GM04504 (cell line): ENCODE measurements at regions not wholly inside any gene's neighbourhood (a gene's known extent, or its start where the extent isn't known, plus 50 kb on each side); places are given as distances from the start of the nearest gene placed in this dataset.

Experiments used
- DNase-seq: peaks from one replicate; pipeline ENCODE4 v3.0.0-alpha.2; 2012; ENCODE audit warnings: low read depth

DNA sequence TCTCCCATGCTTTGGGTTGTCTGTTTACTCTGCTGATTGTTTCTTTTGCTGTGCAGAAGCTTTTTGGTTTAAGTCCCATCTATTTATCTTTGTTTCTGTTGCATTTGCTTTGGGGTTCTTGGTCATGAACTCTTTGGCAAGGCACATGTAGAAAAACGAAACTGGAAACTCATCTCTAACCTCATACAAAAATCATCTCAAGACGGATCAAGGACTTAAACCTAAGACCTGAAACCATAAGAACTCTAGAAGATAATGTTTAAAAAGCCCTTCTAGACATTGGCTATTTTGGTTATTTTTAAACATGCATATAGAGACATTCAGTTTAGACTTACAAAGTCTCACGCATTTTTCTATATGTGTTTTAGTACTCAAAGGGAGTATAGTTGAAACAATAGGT, 1164.3 kb upstream of the GYPC start:
- no peak for DNase-seq

DNA sequence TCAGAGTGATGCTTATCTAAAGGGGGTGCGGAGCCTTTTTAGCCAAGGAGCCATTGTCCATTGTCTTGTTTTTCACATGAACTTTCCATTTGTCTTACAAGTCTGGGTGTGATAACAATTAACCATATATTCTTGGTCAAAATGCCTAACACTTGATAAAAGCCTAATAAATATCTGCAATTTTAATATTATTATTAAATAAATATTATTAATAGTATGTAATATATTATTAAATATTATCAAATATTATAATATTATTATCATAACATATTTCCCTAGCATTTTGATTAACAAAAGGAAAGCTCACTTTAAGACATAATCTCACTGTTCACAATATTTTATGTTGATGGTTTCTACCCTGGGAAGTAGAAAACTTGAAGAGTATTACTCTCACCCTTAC, 1143.6 kb upstream of the GYPC start:
- no peak for DNase-seq

GRCh38 chr2:125516496-125517109, 1139.4 kb upstream of the GYPC start:
- no peak for DNase-seq

- DNase-seq: no peak
Observed at GRCh38 chr2:125526093-125526492, 1129.9 kb upstream of the GYPC start.

DNA sequence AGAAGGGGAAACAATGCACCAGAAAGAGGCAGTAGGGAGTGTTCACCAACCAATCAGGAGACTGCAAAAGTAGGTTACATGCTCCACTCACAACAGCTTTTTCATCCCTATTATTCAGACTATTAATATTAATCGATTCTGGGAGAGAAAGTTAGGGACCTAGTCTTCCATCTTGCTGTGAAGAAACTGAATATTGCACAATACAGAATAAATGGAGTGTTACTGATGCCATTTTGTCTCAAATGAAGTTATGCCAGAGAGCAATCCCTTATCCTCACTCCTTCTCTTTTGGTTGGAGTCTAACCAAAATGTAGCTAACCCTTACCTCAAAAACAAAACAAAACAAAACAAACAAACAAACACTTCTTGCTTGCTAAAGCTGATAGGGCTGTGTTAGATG, 1120.9 kb upstream of the GYPC start:
- no peak for DNase-seq

GRCh38 chr2:125543968-125544514, 1111.9 kb upstream of the GYPC start:
- DNase-seq: no peak

- no peak for DNase-seq
Observed at GRCh38 chr2:125553768-125554167, 1102.2 kb upstream of the GYPC start.

DNA sequence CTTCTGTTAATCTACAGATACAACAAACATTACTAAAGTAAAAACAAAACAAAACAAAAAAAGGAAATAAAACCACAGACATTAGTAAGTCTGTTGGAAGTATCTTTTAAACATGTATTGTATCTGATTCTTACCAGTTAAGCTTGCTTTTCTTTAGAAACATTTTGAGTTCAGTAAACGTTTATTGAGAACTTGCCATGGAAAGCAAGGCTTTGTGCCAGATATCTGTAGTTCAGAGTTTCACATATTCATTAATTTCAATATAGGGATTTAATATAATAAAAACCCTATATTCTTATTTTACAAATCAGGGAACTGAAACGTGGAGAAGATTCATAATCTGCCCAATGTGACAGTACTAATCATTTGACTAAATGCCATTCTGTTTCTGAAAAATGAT, 1101.0 kb upstream of the GYPC start:
- no peak for DNase-seq

- no peak for DNase-seq
Observed at GRCh38 chr2:125559186-125559585, 1096.8 kb upstream of the GYPC start.

- no peak for DNase-seq
Observed at GRCh38 chr2:125560855-125561254, 1095.1 kb upstream of the GYPC start.

DNA sequence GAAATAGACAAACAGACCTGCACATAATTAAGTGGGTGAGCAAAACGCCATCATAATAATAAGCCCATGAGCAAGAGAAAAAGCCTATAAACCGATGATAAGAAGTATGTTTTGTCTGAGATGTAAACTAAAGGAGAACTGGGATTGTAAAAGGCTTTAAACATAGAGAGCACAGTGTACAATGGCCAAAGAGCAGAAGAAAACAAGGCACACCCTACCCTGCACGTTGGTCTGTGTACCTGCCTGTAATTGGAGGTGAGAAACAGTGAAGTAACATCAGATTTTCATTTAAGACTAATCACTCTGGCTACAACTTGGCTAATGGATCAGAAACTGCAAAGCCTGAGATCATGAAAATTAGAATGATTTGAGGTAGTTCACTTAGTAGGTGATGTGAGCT, 1094.7 kb upstream of the GYPC start:
- no peak for DNase-seq

DNA sequence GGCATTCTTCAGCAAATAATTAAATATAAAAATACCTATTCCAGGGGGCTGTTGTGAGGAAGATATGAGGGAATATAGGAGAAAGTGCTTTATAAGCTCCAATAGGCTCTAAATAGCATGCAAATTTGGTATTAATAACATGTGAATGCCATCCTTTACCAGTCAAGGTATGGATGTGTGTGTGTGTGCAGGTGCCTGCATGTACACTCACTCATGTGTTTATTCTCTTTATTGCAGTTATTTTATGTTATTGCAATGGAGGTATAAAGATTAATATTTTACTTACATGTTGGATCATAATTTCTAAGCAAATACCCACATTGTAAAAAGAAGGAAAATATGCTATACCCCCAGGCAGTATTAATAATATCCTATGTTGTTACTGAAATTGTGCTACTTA, 1093.0 kb upstream of the GYPC start:
- no peak for DNase-seq

DNA sequence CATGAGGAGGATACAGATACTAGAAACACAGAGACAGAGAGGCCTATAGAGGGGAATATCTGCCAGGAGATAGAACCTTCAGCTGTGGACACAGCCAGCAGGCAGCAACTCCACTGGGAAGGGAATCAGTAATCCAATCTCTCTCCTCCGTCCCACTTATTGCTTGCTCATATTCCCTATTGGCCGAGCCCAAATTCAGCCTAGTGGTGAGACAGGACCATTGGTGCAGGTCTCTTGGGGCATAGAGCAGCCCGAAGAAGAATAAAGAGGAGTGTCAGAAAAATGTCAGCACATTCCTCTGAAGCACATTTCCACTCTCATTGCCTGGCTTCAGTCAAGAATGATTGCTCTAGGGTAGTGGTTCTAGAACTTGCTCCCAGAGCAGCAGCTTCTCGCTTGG, 1091.5 kb upstream of the GYPC start:
- DNase-seq: no peak

DNA sequence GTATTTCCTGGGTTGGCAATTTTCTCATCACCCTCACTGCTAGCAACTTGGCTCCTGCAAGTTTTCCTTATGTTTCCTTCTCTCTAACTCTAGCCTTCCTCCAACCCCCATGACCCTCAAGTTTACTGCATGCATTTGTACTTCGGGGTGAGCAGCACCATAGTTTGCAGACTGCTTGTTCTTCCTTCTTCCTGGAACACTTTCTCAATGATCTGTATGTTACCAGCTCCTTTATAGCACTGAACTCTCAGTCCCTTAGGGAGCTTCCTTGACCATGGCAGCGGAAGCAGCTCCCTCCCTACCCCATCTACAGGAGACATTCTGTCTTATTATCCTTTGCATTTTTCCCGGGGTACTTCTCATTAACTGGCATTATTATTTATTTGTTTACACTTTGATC, 1089.5 kb upstream of the GYPC start:
- no peak for DNase-seq

- no peak for DNase-seq
Observed at GRCh38 chr2:125567100-125567499, 1088.9 kb upstream of the GYPC start.

DNA sequence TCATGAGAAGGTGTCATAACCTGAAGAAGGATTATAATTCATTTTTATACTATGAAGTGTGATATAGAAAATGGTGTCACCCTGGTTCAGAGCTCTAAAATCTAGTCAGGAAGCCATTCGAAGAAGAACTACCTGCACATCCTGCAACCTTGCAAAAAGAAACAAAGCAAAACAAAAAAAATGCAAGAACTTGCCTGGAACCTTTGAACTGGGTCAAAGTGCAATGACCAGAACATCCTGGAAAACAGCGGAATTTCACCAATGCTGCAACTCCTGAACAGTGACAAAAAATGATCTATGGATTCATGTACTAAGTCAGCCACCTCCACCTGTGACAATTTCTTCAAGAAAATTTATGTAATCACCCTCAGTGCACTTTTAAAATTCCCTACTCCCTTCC, 1083.3 kb upstream of the GYPC start:
- no peak for DNase-seq

DNA sequence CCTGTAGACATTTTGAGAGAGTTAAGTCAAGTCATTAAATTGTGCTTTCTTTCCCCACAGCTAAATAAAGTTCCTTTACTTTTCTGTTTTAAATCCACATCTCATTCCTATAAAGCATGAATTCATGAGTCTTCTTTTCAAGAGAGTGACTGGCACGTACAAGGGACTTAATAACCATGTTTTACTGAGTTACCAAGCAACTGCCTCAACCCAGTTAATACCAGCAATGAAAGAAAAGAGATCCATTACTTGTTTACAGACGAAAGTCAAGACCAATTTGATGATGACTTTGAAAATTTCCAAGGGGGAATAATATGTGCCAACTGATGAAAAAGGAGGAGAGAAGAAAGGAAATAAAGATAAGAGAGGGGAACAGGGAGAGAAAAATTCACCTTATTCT, 1082.5 kb upstream of the GYPC start:
- DNase-seq: no peak

DNA sequence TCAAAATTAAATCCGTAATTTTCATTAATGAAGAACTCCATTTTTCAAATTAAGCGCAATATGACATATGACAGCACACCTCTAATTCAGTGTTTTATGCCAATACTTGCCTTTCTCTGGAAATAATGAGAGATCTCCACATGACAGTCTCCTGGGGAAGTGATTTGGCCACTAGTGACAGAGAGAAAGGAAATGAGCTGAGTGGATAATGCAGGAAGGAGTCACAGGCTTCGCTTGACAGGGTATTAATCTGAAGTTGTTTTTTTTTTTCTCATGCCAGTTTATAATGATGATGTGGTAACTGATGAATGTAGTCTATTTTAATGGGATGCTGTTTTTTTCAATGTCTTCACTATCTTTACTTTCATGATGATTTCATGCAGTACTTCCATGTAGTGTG, 1079.4 kb upstream of the GYPC start:
- no peak for DNase-seq

- no peak for DNase-seq
Observed at GRCh38 chr2:125581557-125581956, 1074.4 kb upstream of the GYPC start.

GRCh38 chr2:125582516-125582915, 1073.4 kb upstream of the GYPC start:
- DNase-seq: no peak

DNA sequence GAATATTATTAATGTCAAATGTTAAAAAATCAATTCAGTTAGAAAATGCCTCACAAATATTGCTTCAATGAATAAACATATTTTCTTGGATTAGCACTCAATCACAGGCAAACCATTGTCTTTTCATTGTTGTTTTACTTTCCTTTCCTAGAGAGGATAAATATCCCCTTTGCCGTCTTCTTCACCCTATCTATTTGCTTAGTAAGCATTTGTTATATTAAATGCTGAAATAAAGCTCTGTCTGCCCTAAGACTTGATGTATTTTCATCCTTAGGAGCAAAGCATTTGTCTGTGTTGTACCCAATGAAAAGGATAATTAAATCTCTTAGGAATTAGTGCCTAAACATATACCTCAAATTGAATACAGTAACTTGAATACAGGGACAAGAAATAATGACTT, 1071.2 kb upstream of the GYPC start:
- no peak for DNase-seq

DNA sequence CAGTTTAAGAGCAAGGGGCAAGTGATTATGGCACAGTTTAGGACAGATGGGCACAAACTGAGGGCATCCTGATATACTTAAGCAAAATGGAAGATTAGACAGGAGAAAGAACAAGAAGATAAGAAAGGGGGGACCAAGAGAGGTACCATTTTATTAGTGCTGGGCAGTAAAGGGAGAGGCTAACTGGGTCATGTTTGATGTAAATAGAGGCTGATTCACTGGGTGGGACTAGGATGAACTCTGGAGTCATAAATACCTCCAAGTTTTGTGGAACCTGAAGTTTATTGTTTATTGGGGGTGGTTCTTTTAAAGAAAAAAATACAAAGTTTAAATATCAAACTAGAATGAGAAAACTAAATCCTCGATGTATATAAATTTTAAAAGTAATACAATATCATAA, 1067.2 kb upstream of the GYPC start:
- DNase-seq: no peak

DNA sequence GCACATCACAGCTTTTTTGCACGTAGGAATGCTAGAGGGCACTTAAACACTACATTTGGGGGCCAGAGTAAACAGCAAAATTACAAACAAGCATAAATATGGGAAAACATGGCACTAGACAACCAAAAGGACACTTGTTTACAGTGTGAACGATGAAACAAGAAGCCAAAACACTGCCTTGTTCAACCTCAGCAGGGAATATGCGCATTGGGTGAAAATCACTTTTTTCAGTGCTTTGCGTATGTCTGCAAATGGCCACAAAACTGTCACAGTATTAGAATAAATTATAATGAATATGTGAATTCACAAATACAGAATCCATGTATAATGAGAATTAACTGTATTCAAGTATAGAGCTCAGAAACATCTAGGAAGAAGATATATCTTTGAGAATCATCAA, 1064.0 kb upstream of the GYPC start:
- no peak for DNase-seq

GRCh38 chr2:125593036-125593435, 1062.9 kb upstream of the GYPC start:
- DNase-seq: no peak

- no peak for DNase-seq
Observed at GRCh38 chr2:125596612-125597011, 1059.3 kb upstream of the GYPC start.
